ENCODE measurements at regions not wholly inside any gene's neighbourhood (a gene's known extent, or its start where the extent isn't known, plus 50 kb on each side); places are given as distances from the start of the nearest gene placed in this dataset.

DNA sequence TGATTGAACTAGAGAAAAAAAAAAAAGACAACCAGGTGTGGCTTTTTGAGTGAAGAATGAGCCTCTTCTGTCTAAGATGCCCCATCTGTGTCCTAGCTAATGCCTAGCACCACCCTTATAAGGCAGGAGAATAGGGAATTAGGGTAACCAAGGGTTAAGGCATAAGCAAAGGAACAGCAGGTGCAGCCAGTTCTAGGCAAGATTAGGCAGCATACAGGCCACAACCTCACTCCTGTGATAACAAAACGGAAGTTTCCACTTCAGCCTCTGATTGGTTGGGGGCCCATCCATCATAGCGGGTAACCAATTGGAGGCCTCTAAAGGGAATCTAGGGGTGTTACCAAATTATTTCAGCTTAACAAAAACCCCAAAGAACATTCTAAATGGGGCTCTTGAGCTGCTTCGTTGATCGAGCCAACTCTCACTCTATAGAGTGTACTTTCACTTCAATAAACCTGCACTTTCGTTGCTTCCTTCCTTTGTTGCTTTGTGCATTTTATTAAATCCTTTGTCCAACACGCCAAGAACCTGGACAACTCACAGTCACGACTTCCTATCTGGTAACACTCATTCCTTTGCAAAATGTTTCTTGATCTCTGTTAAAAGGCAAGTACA, 61.9 kb upstream of the TAGAP start:
- TF ChIP-seq, protein P1, sequence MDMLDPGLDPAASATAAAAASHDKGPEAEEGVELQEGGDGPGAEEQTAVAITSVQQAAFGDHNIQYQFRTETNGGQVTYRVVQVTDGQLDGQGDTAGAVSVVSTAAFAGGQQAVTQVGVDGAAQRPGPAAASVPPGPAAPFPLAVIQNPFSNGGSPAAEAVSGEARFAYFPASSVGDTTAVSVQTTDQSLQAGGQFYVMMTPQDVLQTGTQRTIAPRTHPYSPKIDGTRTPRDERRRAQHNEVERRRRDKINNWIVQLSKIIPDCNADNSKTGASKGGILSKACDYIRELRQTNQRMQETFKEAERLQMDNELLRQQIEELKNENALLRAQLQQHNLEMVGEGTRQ (IDR thresholded peaks at IDR 0.05; ENCODE audit: low read length) = no peak
- TF ChIP-seq EZH2 (IDR thresholded peaks at IDR 0.05; ENCODE audit: low read depth, low read length, severe bottlenecking) (no peak), SP2 (IDR thresholded peaks at IDR 0.05; ENCODE audit: low read length) (peak; percentile 80), CHD2 (IDR thresholded peaks at IDR 0.05; ENCODE audit: low read length) (peak; percentile 93), POLR2AphosphoS5 (IDR thresholded peaks at IDR 0.05; ENCODE audit: low read depth, low read length) (no peak)
- TF ChIP-seq, protein P2, sequence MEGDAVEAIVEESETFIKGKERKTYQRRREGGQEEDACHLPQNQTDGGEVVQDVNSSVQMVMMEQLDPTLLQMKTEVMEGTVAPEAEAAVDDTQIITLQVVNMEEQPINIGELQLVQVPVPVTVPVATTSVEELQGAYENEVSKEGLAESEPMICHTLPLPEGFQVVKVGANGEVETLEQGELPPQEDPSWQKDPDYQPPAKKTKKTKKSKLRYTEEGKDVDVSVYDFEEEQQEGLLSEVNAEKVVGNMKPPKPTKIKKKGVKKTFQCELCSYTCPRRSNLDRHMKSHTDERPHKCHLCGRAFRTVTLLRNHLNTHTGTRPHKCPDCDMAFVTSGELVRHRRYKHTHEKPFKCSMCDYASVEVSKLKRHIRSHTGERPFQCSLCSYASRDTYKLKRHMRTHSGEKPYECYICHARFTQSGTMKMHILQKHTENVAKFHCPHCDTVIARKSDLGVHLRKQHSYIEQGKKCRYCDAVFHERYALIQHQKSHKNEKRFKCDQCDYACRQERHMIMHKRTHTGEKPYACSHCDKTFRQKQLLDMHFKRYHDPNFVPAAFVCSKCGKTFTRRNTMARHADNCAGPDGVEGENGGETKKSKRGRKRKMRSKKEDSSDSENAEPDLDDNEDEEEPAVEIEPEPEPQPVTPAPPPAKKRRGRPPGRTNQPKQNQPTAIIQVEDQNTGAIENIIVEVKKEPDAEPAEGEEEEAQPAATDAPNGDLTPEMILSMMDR (IDR thresholded peaks at IDR 0.05; ENCODE audit: control extremely low read depth in 1 of 3, insufficient read depth in 1 of 3, low read depth in 1 of 3, low read length in 3 of 3) = no peak

Measured in H1 (cell line).